ENCODE measurements at regions not wholly inside any gene's neighbourhood (a gene's known extent, or its start where the extent isn't known, plus 50 kb on each side); places are given as distances from the start of the nearest gene placed in this dataset.

- Histone ChIP-seq H3K4me1 (ENCODE audit: insufficient read depth, low read length, poor library complexity, severe bottlenecking) (no peaks in the 10 kb centered on the region), H3K4me3 (ENCODE audit: low read length, poor library complexity, severe bottlenecking) (no peak overlapping the region), H3K79me2 (ENCODE audit: insufficient read depth, low read length) (no peaks in the 10 kb centered on the region), H3K9ac (ENCODE audit: low read depth, low read length, poor library complexity, severe bottlenecking) (no peak overlapping the region), H4K20me1 (ENCODE audit: insufficient read depth, low read length, poor library complexity, severe bottlenecking) (no peaks in the 10 kb centered on the region), H2AFZ (ENCODE audit: low read length) (no peak overlapping the region), H3K27me3 (ENCODE audit: insufficient read depth, low read length, poor library complexity, severe bottlenecking) (no peaks in the 10 kb centered on the region), H3K36me3 (ENCODE audit: insufficient read depth, low read length) (no peaks in the 10 kb centered on the region), H3K9me3 (ENCODE audit: insufficient read depth, low read depth, low read length) (no peaks in the 10 kb centered on the region), H3K9me2 (replicated peaks; ENCODE audit: low read depth, low read length) (no peaks in the 10 kb centered on the region), H3F3A (ENCODE audit: low read depth) (no peaks in the 10 kb centered on the region), H3K4me2 (ENCODE audit: low read depth, low read length, poor library complexity, severe bottlenecking) (no peak overlapping the region)
- TF ChIP-seq EZH2phosphoT487 (IDR thresholded peaks at IDR 0.05; ENCODE audit: borderline replicate concordance), result no peak
- no peak for TF ChIP-seq CTCF (conservative IDR thresholded peaks at IDR 0.05; ENCODE audit: low read length)
Observed at GRCh38 chr1:216997069-216997468, 273.8 kb upstream of the ESRRG start.

DNA sequence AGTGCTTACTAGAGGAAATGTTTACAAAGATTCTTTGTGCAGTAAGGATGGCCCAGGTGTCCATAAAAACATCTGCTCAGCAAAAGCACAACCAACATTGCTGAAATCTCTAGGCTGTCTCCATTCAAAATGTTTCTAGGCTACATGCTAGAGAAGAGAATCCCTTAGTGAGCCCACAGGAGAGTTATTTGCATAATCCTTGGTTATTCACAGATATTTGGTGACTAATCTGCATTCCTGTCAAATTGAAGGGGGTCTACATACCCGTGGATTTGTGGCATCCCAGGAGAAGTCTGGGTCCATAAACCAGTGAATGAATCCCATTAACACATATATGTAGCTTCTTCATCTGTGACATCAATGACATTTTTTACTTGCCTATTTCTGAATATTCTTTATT is 261.3 kb upstream of the ESRRG start:
- no peak overlapping the region for H3K4me3 ChIP-seq (ENCODE audit: low read length, poor library complexity, severe bottlenecking)
- H4K20me1 ChIP-seq (ENCODE audit: insufficient read depth, low read length, poor library complexity, severe bottlenecking), result no peaks in the 10 kb centered on the region
- no peak overlapping the region for H3K4me2 ChIP-seq (ENCODE audit: low read depth, low read length, poor library complexity, severe bottlenecking)
- no peaks in the 10 kb centered on the region for H3K79me2 ChIP-seq (ENCODE audit: insufficient read depth, low read length)
- H3K9me2 ChIP-seq (replicated peaks; ENCODE audit: low read depth, low read length), result no peaks in the 10 kb centered on the region
- H3F3A ChIP-seq (ENCODE audit: low read depth), result no peaks in the 10 kb centered on the region
- H3K9ac ChIP-seq (ENCODE audit: low read depth, low read length, poor library complexity, severe bottlenecking), result no peak overlapping the region
- H3K36me3 ChIP-seq (ENCODE audit: insufficient read depth, low read length), result no peaks in the 10 kb centered on the region
- H3K27me3 ChIP-seq (ENCODE audit: insufficient read depth, low read length, poor library complexity, severe bottlenecking), result no peaks in the 10 kb centered on the region
- no peak overlapping the region for H2AFZ ChIP-seq (ENCODE audit: low read length)
- TF ChIP-seq CTCF (conservative IDR thresholded peaks at IDR 0.05; ENCODE audit: low read length) (no peak), EZH2phosphoT487 (IDR thresholded peaks at IDR 0.05; ENCODE audit: borderline replicate concordance) (no peak)
- no peaks in the 10 kb centered on the region for H3K4me1 ChIP-seq (ENCODE audit: insufficient read depth, low read length, poor library complexity, severe bottlenecking)
- H3K9me3 ChIP-seq (ENCODE audit: insufficient read depth, low read depth, low read length), result no peaks in the 10 kb centered on the region

DNA sequence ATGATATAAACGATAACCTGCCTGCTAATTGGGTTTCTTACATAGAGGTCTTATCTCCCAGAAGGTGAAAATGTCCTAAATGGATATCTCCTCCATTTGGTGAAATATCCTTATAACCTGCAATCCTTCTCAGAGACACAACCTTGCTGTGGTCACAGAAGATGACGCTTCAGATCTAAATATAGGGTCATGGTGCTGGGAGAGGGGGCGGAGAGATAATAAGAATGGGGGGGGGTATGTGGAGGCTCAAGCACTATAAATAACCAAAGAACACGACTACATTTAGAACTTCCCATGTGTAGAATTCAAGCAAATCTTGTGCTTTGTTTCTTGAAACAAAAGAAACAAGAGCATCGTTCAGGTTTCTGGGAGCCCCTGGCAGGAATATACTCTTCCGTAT is 260.6 kb upstream of the ESRRG start:
- Histone ChIP-seq H3K79me2 (ENCODE audit: insufficient read depth, low read length) (no peaks in the 10 kb centered on the region), H4K20me1 (ENCODE audit: insufficient read depth, low read length, poor library complexity, severe bottlenecking) (no peaks in the 10 kb centered on the region), H3K4me3 (ENCODE audit: low read length, poor library complexity, severe bottlenecking) (no peak overlapping the region), H3K9me3 (ENCODE audit: insufficient read depth, low read depth, low read length) (no peaks in the 10 kb centered on the region), H3K4me1 (ENCODE audit: insufficient read depth, low read length, poor library complexity, severe bottlenecking) (no peaks in the 10 kb centered on the region), H3K9ac (ENCODE audit: low read depth, low read length, poor library complexity, severe bottlenecking) (no peak overlapping the region), H3K36me3 (ENCODE audit: insufficient read depth, low read length) (no peaks in the 10 kb centered on the region), H3K9me2 (replicated peaks; ENCODE audit: low read depth, low read length) (no peaks in the 10 kb centered on the region), H2AFZ (ENCODE audit: low read length) (no peak overlapping the region), H3K27me3 (ENCODE audit: insufficient read depth, low read length, poor library complexity, severe bottlenecking) (no peaks in the 10 kb centered on the region), H3K4me2 (ENCODE audit: low read depth, low read length, poor library complexity, severe bottlenecking) (no peak overlapping the region), H3F3A (ENCODE audit: low read depth) (no peaks in the 10 kb centered on the region)
- TF ChIP-seq EZH2phosphoT487 (IDR thresholded peaks at IDR 0.05; ENCODE audit: borderline replicate concordance), result no peak
- no peak for TF ChIP-seq CTCF (conservative IDR thresholded peaks at IDR 0.05; ENCODE audit: low read length)

Measured in Loucy (cell line).